Inflammatory macrophage treated with lipopolysaccharide for 4 hours (primary cell): ENCODE measurements at regions not wholly inside any gene's neighbourhood (a gene's known extent, or its start where the extent isn't known, plus 50 kb on each side); places are given as distances from the start of the nearest gene placed in this dataset.

Source experiments
- DNase-seq: peaks from one replicate; pipeline ENCODE4 v3.0.0-alpha.2; 2020

- peak; percentile 87 for DNase-seq
These were observed 492.5 kb upstream of the AKR1E2 start for GRCh38 chr10:4333459-4333894.

DNA sequence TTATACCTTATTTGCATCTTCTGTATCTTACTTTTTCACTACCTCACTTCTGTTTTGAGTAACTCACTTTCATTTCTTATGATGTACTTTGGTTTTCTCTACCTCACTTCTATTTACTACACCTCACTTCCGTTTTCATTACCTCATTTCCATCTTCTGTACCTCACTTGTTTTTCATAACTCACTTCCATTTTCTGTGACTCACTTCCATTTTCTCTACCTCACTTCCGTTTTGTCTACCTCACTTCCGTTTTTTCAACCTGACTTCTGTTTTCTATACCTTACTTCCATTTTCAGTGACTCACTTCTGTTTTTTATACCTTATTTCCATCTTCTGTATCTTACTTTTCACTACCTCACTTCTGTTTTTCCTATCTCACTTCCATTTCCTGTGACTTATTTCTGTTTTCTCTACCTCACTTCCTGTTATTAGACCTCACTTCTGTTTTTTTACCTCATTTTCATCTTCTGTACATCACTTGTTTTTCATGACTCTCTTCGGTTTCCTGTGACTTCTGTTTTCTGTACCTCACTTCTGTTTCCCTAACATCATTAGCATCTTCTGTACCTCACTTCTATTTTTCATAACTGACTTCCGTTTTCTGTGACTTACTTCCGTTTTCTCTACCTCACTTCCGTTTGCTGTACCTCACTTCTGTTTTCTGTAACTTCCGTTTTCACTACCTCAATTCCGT, 493.1 kb upstream of the AKR1E2 start:
- DNase-seq: no peak

DNA sequence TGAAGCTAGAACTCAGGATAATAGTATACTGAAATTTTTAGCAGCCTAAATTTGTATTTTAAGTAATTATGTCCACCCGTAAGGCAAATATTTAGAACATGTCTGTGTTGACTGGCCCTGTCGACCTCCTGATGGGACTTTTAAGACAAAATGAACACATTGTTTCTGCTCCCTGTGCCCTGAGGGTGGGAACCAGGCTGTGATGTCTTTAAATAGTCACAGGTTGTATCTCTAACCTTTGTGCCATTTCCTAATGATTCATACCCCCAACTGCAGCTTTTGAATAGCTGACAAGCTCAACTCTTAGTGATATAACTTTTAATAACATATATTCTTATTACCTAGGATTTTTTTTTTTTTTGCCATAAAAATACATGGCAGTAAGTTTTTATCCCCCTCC, 494.9 kb upstream of the AKR1E2 start:
- DNase-seq: no peak

GRCh38 chr10:4330636-4331035, 495.4 kb upstream of the AKR1E2 start:
- DNase-seq: no peak

DNA sequence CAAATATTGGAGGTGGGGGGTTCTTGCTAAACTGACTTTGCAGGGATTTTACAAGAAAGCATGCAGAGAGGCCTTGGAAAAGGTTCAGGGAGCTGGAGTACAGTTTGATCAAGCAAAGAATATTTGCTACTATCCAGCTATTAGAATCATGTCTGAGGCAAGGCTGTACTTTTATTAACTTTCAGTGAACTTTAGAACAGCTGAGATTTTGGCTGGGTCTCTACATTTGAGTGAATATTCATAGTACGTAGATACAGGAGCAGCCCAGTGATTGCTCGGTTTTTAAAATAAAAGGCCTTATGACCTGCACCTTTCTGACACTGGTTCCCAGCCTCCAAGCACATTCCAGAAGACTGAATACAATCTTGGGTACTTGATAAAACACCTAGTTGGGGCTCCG, 496.8 kb upstream of the AKR1E2 start:
- DNase-seq: no peak

- DNase-seq: no peak
These were observed 499.4 kb upstream of the AKR1E2 start for GRCh38 chr10:4326647-4327046.

DNA sequence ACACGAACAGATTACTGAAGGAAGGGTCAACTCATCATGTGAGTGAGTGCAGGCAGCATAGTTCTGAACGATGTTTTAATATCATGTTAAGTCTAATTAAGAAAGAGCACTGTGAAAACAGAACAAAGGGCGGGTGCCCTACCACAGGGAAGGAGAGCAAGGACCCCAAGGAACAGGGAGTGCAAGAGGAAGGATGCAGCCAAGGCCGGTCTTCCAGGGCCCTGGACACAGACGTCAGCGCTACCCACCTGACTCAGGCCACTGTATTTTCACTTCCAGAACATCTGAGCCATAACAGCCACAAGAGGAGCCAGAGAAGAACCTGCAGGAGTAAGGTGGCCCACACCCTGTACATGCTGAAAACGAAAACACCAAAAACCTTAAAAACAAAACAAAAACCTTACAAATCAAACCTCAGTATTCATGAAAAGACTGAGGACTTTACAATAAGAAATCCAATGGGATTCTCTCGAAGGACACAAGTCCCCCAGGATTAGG, 506.1 kb upstream of the AKR1E2 start:
- no peak for DNase-seq

DNA sequence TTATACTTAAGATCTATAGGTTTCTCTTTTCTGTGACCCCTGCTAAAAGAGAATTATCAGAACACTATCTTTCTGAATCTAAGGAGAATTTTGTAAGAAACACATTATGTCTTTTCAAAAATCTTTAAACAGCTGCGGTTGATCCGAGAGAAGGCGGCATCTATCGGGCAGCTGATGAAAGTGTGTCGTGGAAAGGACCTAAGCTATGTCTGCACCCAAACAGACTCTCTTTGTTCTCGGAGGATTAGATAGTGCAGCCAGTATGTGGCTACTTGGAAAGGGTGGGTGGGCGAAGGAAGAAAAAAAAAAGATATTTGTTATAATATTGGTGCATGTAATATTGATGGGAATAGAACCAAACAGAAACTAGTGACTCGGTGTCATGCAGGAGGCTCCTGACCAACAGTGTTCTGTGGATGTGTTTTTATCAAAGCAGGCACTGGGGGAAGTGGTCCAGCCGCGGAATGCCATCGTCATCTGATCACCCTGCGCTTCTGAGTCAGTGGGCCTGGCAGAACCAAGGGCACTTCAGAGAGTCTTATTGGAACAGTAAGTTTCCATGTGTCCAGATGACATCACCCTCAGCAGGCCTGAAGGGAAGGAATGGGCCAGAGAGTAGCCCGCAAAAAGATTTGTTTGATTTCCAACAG, 509.7 kb upstream of the AKR1E2 start:
- no peak for DNase-seq

- no peak for DNase-seq
These were observed 510.5 kb upstream of the AKR1E2 start for GRCh38 chr10:4315551-4315950.

DNA sequence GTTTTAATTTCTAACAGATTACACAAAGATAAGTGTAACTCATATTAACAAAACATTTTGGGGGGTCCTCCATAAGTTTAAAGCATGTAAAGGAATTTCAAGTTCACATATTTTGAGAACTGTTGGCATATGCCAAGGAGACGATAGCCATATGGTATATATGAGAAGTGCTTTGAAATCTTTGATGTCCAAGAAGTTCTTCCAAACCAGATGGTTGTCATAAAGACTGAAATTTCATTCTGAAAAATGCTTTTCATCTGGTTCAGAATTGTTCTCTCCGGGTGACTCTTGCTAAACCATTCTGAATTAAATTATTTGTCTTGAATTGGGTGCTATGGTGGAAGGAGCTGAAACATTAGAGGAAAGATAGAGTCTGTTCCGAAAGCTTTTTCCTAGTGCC, 513.0 kb upstream of the AKR1E2 start:
- no peak for DNase-seq

DNA sequence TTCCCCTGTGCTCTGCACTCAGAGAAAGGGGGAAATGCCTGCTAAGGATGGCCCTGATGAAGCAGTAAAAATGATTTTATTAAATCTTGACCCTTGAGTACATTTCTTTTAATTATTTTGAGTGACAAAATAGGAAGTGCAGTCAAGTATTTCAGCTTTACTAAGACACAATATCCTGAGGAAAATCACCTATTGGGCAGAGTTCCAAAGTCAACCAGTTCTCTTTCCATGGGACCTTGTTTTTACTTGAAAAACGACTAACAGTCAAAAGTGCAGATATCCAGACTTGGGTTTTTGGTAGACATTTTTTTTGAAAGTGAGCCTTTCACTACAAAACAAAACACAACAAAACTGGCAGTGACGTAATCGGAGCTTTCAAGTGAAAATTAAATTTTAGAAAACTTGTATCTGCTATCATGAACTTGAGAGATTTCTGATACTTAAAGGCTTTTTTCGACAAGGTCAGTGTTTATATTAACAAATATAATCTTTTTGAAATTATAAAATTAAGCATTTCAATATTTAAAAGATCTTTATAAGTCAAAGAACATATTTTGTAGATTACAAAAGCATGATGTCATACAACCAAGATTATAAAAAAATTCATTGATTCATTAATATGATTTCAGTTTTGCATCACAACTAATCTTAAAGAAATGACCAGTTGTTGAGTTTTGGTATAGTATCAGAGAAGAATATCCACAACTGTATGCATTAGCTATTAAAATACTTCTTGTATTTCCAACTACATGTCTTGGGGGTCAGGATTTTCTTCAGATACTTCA, 513.8 kb upstream of the AKR1E2 start:
- no peak for DNase-seq

GRCh38 chr10:4310172-4310571, 515.8 kb upstream of the AKR1E2 start:
- DNase-seq: no peak

GRCh38 chr10:4307910-4308309, 518.1 kb upstream of the AKR1E2 start:
- no peak for DNase-seq

GRCh38 chr10:4306871-4307270, 519.1 kb upstream of the AKR1E2 start:
- no peak for DNase-seq

DNA sequence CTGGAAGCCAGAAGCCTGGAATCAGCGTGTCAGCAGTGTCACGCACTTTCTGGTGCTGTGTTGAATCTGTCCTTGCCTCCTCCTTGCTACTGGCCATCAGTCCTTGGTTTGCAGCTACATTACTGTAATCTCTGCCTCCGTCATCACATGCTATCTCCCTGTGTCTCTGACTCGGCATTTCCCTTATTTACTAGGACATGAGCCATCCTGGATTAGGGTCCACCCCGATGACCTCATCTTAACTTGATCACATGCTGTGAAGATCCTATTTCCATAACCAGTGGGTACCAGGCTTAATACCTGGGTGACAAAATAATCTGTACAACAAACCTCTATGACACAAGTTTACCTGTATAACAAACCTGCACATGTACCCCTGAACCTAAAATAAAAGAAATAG, 518.0 kb upstream of the KLF6 start:
- peak; percentile 27 for DNase-seq

GRCh38 chr10:4301291-4302045, 516.5 kb upstream of the KLF6 start:
- DNase-seq: no peak

- DNase-seq: no peak
These were observed 511.2 kb upstream of the KLF6 start for GRCh38 chr10:4296161-4296560.

DNA sequence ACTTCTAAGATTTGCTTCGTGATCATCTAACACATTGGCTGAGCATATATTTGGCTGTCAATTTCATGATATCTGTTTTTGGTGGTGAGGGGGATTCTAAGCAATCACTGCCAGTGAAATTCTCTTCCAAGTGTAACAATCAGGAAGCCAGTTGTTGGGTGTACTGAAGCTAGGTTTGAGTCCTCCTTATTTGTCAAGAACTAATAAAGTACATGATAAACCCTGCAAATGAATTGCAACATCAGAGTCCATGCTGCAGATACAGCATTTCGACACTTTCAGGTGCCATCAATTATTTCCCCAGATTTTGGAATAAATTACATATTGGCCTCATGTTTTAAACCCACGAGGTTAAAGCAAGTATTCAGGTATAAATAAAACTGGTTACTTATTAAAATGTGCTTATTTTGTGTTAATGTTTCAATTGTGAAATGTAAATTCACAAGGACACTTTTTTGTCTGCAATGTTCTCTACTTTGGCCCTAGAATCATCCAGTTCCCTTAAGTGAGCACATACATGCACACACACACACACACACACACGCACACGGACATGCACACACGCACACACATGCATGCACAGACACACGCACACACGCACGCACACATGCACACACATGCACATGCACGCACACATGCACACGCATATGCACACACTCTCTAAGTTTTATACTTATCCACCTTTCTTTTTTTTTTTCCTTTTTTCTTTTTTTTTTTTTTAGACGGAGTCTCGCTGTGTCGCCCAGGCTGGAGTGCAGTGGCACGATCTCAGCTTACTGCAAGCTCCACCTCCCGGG, 510.2 kb upstream of the KLF6 start:
- no peak for DNase-seq

DNA sequence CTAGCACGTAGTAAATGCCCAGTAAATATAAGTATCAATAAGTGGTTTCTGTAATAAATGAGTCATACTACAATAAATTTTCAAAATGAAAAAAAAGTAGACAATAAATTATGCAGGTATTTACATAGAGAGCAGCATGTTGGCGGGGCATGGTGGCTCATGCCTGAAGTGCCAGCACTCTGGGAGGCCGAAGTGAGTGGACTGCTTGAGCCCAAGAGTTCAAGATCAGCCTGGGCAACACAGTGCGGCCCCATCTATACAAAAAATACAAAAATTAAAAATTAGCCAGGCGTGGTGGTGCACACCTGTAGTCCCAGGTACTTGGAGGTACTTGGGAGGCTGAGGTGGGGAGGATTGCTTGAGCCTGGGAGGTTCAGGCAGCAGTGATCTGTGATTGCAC, 509.3 kb upstream of the KLF6 start:
- no peak for DNase-seq

GRCh38 chr10:4291990-4292389, 507.0 kb upstream of the KLF6 start:
- DNase-seq: no peak

- no peak for DNase-seq
These were observed 500.1 kb upstream of the KLF6 start for GRCh38 chr10:4285121-4285520.
